HepG2 (cell line): ENCODE measurements at regions not wholly inside any gene's neighbourhood (a gene's known extent, or its start where the extent isn't known, plus 50 kb on each side); places are given as distances from the start of the nearest gene placed in this dataset.

Experiments
- ATAC-seq: fragments of 200-7000 bp; cut with Tn5 transposase; 3 replicates; pipeline ENCODE4 v1.9.1; 2020; ENCODE audit warnings: mild to moderate bottlenecking, moderate library complexity
- BruUV-seq: library from RNA; stranded (reverse); fragments of 400-500 nt; replicated peaks from 2 replicates; lab custom pipeline; 2021; lab: Mats Ljungman, UMichigan
- CTCF ChIA-PET: fragments of 300-600 bp; formaldehyde crosslinking; extraction: SDS; loops from one replicate; lab custom pipeline; 2021; ENCODE audit warnings: low total read pairs, inconsistent platforms, low intra/inter-chr PET ratio; lab: Yijun Ruan, JAX
- POLR2A ChIA-PET: fragments of 350-600 bp; sonication (Branson Sonifier 250); formaldehyde crosslinking; loops from one replicate; lab custom pipeline; 2020; ENCODE audit warnings: antibody characterized with exemption, inconsistent platforms; lab: Yijun Ruan, JAX
- DNase-seq: peaks from one replicate; pipeline ENCODE4 v3.0.0-alpha.2; 2015; ENCODE audit warnings: low spot score
- FAIRE-seq: peaks from 3 replicates; lab custom pipeline; 2011; peaks lifted over from hg19 to GRCh38; lab: Jason Lieb, UNC
- H2AFZ ChIP-seq: one replicate; pipeline ENCODE4 v1.6.1; 2011; ENCODE audit warnings: low read length, inconsistent platforms
- H3K27ac ChIP-seq: fragments of 300-600 bp; 3 replicates; pipeline ENCODE4 v1.8.0; 2011; ENCODE audit warnings: mixed run types, mild to moderate bottlenecking, mixed read lengths, low read length, inconsistent platforms; ENCODE audit not compliant: insufficient read depth; ENCODE audit errors: extremely low read length
- H3K27me3 ChIP-seq, 2 experiments: fragments of 200-600 bp in 1 of 2; 2 replicates in 1 of 2; 3 replicates in 1 of 2; pipeline versions ENCODE4 v1.6.0 to v1.8.0; 2011; ENCODE audit warnings: low read length in 2 of 2, mild to moderate bottlenecking in 2 of 2, moderate library complexity in 2 of 2, inconsistent platforms in 1 of 2; ENCODE audit not compliant: insufficient read depth in 2 of 2, control insufficient read depth in 1 of 2
- H3K36me3 ChIP-seq, 2 experiments: fragments of 200-600 bp in 1 of 2; replicated peaks in 1 of 2; 2 replicates in 1 of 2; 3 replicates in 1 of 2; pipeline versions ENCODE4 v1.5.1 to v1.8.0; 2011; ENCODE audit warnings: low read length in 2 of 2, inconsistent platforms in 1 of 2; ENCODE audit not compliant: insufficient read depth in 2 of 2, control insufficient read depth in 1 of 2
- H3K4me1 ChIP-seq: 2 replicates; pipeline ENCODE4 v1.5.1; 2012; ENCODE audit warnings: low read length, inconsistent platforms; ENCODE audit not compliant: insufficient read depth
- H3K4me2 ChIP-seq: 2 replicates; pipeline ENCODE4 v1.6.0; 2011; ENCODE audit warnings: low read depth, low read length, inconsistent platforms
- H3K4me3 ChIP-seq, 3 experiments: fragments of 200-600 bp in 1 of 3; sonication (generic), shearing (Covaris generic) in 1 of 3; replicated peaks in 1 of 3; 2 replicates each; pipeline ENCODE4 v1.5.1; 2011 to 2016; ENCODE audit warnings: low read length in 3 of 3, inconsistent platforms in 2 of 3, low read depth in 2 of 3, mild to moderate bottlenecking in 2 of 3, control low read depth in 1 of 3, mixed read lengths in 1 of 3; ENCODE audit not compliant: insufficient read depth in 1 of 3
- H3K79me2 ChIP-seq: one replicate; pipeline ENCODE4 v1.6.1; 2011; ENCODE audit warnings: low read length, inconsistent platforms; ENCODE audit not compliant: insufficient read depth
- H3K9ac ChIP-seq: 2 replicates; pipeline ENCODE4 v1.6.0; 2011; ENCODE audit warnings: mild to moderate bottlenecking, low read depth, low read length, inconsistent platforms; ENCODE audit not compliant: insufficient read depth
- H3K9me3 ChIP-seq: 2 replicates; pipeline ENCODE4 v1.5.1; 2012; ENCODE audit warnings: mild to moderate bottlenecking, low read length
- H4K20me1 ChIP-seq: 2 replicates; pipeline ENCODE4 v1.6.0; 2011; ENCODE audit warnings: inconsistent platforms, mild to moderate bottlenecking, low read length, moderate library complexity; ENCODE audit not compliant: insufficient read depth
- ATRX ChIP-seq: sonication (generic); formaldehyde crosslinking; IDR thresholded peaks from 2 replicates; pipeline ENCODE4 v1.4.0; 2020; ENCODE audit warnings: missing genetic modification reagents, borderline replicate concordance
- HNRNPH1 ChIP-seq: fragments of 200-400 bp; formaldehyde crosslinking; optimal IDR thresholded peaks from 2 replicates; pipeline ENCODE3; 2017; ENCODE audit warnings: mild to moderate bottlenecking, low read depth, low read length
- HNRNPL ChIP-seq: fragments of 200-400 bp; formaldehyde crosslinking; IDR thresholded peaks from 2 replicates; pipeline ENCODE4 v1.6.1; 2017; ENCODE audit warnings: mild to moderate bottlenecking, low read depth, low read length
- PRDM15 ChIP-seq: sonication (generic); formaldehyde crosslinking; IDR thresholded peaks from 2 replicates; pipeline ENCODE4 v1.4.0; 2020; ENCODE audit warnings: missing genetic modification reagents
- RBFOX2 ChIP-seq: fragments of 200-400 bp; formaldehyde crosslinking; IDR thresholded peaks from 2 replicates; pipeline ENCODE4 v1.6.1; 2017; ENCODE audit warnings: low read depth, mild to moderate bottlenecking, low read length
- TEAD3 ChIP-seq: optimal IDR thresholded peaks from 2 replicates; pipeline ENCODE3; 2016; ENCODE audit warnings: borderline replicate concordance
- TFAP4 ChIP-seq: sonication (generic); IDR thresholded peaks from 2 replicates; pipeline ENCODE4 v1.6.1; 2016; ENCODE audit warnings: low read depth, borderline replicate concordance
- ZBTB38 ChIP-seq: sonication (generic); formaldehyde crosslinking; IDR thresholded peaks from 2 replicates; pipeline ENCODE4 v1.5.1; 2020; ENCODE audit warnings: mild to moderate bottlenecking, missing genetic modification reagents
- ZBTB4 ChIP-seq: sonication (generic); formaldehyde crosslinking; IDR thresholded peaks from 2 replicates; pipeline ENCODE4 v1.4.0; 2020; ENCODE audit warnings: missing genetic modification reagents, mild to moderate bottlenecking, borderline replicate concordance
- ZNF687 ChIP-seq: sonication (generic); formaldehyde crosslinking; IDR thresholded peaks from 2 replicates; pipeline ENCODE4 v1.5.1; 2020; ENCODE audit warnings: mild to moderate bottlenecking, missing genetic modification reagents, moderate library complexity
- WGBS: methylation state at CpG from one replicate; pipeline ENCODE4 v1.1.6; 2017; ENCODE audit warnings: low lambda C conversion rate; 5-methylcytosine and 5-hydroxymethylcytosine counted together
- in situ Hi-C: cut with HindIII; loops from 2 replicates; pipeline ENCODE4 v1.10.0; 2017; ENCODE audit warnings: low pct_unique_long_range_greater_than_20kb; ENCODE audit not compliant: extremely low pct_ligation_motif_present
- intact Hi-C: fragments of 100-400 bp; cut with micrococcal nuclease; formaldehyde crosslinking; loops from one replicate; pipeline ENCODE4 v1.10.0; 2022; ENCODE audit not compliant: unreplicated experiment

- intact Hi-C loops, result loop anchor here (2.0 kb wide), 1 partner anchor 145 kb away; no protein-coding TSS in a partner anchor
- Histone ChIP-seq H3K4me3 (no peak overlapping the region), H3K9me3 (no peaks in the 10 kb centered on the region), H3K27ac (peak overlapping the region; percentile 82), H3K4me2 (0 out of 2 replicates have a peak overlapping the region, but pooled peaks have one; percentile 78), H4K20me1 (no peaks in the 10 kb centered on the region), H3K27me3 (no peaks in the 10 kb centered on the region), H3K9ac (peak overlapping the region; percentile 82; the same call in 1 of the 2 replicates), H3K79me2 (no peaks in the 10 kb centered on the region), H2AFZ (no peak overlapping the region), H3K36me3 (no peaks in the 10 kb centered on the region), H3K4me1 (peaks cover 95% of the 10 kb centered on the region)
- 87% methylated on average over 13 of the region's 19 CpGs for WGBS
- FAIRE-seq (no peak), DNase-seq (no peak), ATAC-seq (no peak)
- POLR2A ChIA-PET, result interaction anchor here (0.8 to 4.7 kb wide), 4 partner anchors 47 to 88 kb away, joined by 3 to 48 read pairs (median 18); partner anchors contain the start of gene UNC93A
- in situ Hi-C loops, result loop anchor here (5.0 kb wide), 1 partner anchor 71 kb away; the partner anchor contains the start of gene UNC93A
- CTCF ChIA-PET, result no interaction called here
- TF ChIP-seq TFAP4 (no peak), ZNF687 (peak; percentile 70), ATRX (CRISPR knock-in tag) (no peak), RBFOX2 (0 out of 2 replicates have a peak, but pooled peaks have one; percentile 13), ZBTB38 (CRISPR knock-in tag) (peak; percentile 92), PRDM15 (CRISPR knock-in tag) (peak; percentile 80), ZBTB4 (peak; percentile 55; the same call in 1 of the 2 replicates), HNRNPL (0 out of 2 replicates have a peak, but pooled peaks have one; percentile 38), TEAD3 (CRISPR knock-in tag) (peak; percentile 8), HNRNPH1 (no peak)
- no TSS peak for BruUV-seq
Measured at GRCh38 chr6:167221400-167222201, 63.8 kb upstream of the GPR31 start.
